K562 (cell line): ENCODE measurements at regions not wholly inside any gene's neighbourhood (a gene's known extent, or its start where the extent isn't known, plus 50 kb on each side); places are given as distances from the start of the nearest gene placed in this dataset.

Source experiments
- ATAC-seq: fragments of 200-7000 bp; cut with Tn5 transposase; 3 replicates; pipeline ENCODE4 v1.9.1; 2020; ENCODE audit warnings: moderate library complexity
- BruUV-seq: library from RNA; stranded (reverse); fragments of 400-500 nt; replicated peaks from 2 replicates; lab custom pipeline; 2021; lab: Mats Ljungman, UMichigan
- CTCF ChIA-PET: fragments of 300-600 bp; formaldehyde crosslinking; extraction: SDS; loops from one replicate; lab custom pipeline; 2021; ENCODE audit warnings: low intra/inter-chr PET ratio; lab: Yijun Ruan, JAX
- POLR2A ChIA-PET: fragments of 300-600, 350-650 bp; sonication (Branson Sonifier 250); formaldehyde crosslinking; extraction: SDS; loops from one replicate; lab custom pipeline; 2021; ENCODE audit warnings: antibody characterized with exemption, inconsistent platforms; lab: Yijun Ruan, JAX
- DNase-seq, 4 experiments: peaks; one replicate each; pipeline versions ENCODE4 v3.0.0 to v3.0.0-alpha.2; 2011 to 2018; ENCODE audit warnings: low spot score in 3 of 4, mixed read lengths in 3 of 4; ENCODE audit errors: extremely low read depth in 1 of 4
- FAIRE-seq: peaks from 2 replicates; lab custom pipeline; 2011; peaks lifted over from hg19 to GRCh38; lab: Jason Lieb, UNC
- H2AFZ ChIP-seq: 2 replicates; pipeline ENCODE4 v1.6.0; 2011; ENCODE audit warnings: low read depth, low read length, control low read depth, inconsistent platforms
- H3K27ac ChIP-seq: fragments of 200-600 bp; 3 replicates; pipeline ENCODE4 v1.8.0; 2011; ENCODE audit warnings: low read depth, mild to moderate bottlenecking, control low read depth, inconsistent platforms, low read length, moderate library complexity, mixed read lengths; ENCODE audit errors: extremely low read depth
- H3K27me3 ChIP-seq, 2 experiments: fragments of 300-600 bp in 1 of 2; 2 replicates in 1 of 2; 3 replicates in 1 of 2; pipeline versions ENCODE4 v1.6.0 to v1.8.0; 2011; ENCODE audit warnings: inconsistent platforms in 2 of 2, low read length in 2 of 2, mild to moderate bottlenecking in 1 of 2, mixed read lengths in 1 of 2, moderate library complexity in 1 of 2; ENCODE audit not compliant: control insufficient read depth in 2 of 2, insufficient read depth in 2 of 2
- H3K36me3 ChIP-seq: fragments of 300-600 bp; 3 replicates; pipeline ENCODE4 v1.8.0; 2011; ENCODE audit warnings: mild to moderate bottlenecking, low read length, inconsistent platforms; ENCODE audit not compliant: control insufficient read depth, insufficient read depth
- H3K4me1 ChIP-seq, 2 experiments: fragments of 200-600 bp in 1 of 2; replicated peaks in 1 of 2; 2 replicates in 1 of 2; 3 replicates in 1 of 2; pipeline versions ENCODE4 v1.5.1 to v1.8.0; 2011; ENCODE audit warnings: inconsistent platforms in 2 of 2, low read length in 2 of 2, mild to moderate bottlenecking in 1 of 2, mixed read lengths in 1 of 2, moderate library complexity in 1 of 2; ENCODE audit not compliant: control insufficient read depth in 2 of 2, insufficient read depth in 2 of 2
- H3K4me2 ChIP-seq: 2 replicates; pipeline ENCODE4 v1.6.1; 2011; ENCODE audit warnings: low read length, control low read depth, inconsistent platforms, mixed read lengths; ENCODE audit not compliant: insufficient read depth
- H3K4me3 ChIP-seq: fragments of 200-600 bp; sonication (generic), shearing (Covaris generic); 2 replicates; pipeline ENCODE4 v1.5.1; 2016; ENCODE audit warnings: control low read depth, inconsistent platforms
- H3K79me2 ChIP-seq: fragments of 200-600 bp; 3 replicates; pipeline ENCODE4 v1.8.0; 2011; ENCODE audit warnings: low read length, inconsistent platforms; ENCODE audit not compliant: control insufficient read depth, insufficient read depth
- H3K9ac ChIP-seq, 2 experiments: 2 replicates each; pipeline versions ENCODE4 v1.6.0 to v1.6.1; 2011; ENCODE audit warnings: low read depth in 2 of 2, low read length in 2 of 2, control low read depth in 1 of 2, inconsistent platforms in 1 of 2, mild to moderate bottlenecking in 1 of 2, mixed read lengths in 1 of 2; ENCODE audit not compliant: insufficient read depth in 1 of 2
- H3K9me1 ChIP-seq: one replicate; pipeline ENCODE4 v1.6.0; 2011; ENCODE audit warnings: inconsistent platforms, mild to moderate bottlenecking, low read length, moderate library complexity; ENCODE audit not compliant: control insufficient read depth, insufficient read depth
- H3K9me3 ChIP-seq: replicated peaks from 2 replicates; pipeline ENCODE4 v1.5.1; 2011; ENCODE audit warnings: low read depth, low read length, inconsistent platforms; ENCODE audit not compliant: control insufficient read depth, insufficient read depth
- H4K20me1 ChIP-seq: replicated peaks from 2 replicates; pipeline ENCODE4 v1.6.1; 2011; ENCODE audit warnings: low read length, inconsistent platforms, mixed read lengths; ENCODE audit not compliant: control insufficient read depth, insufficient read depth
- HDAC1 ChIP-seq, 2 experiments: fragments of 450-650 bp; IDR thresholded peaks; 2 replicates each; pipeline ENCODE4 v1.6.1; 2016 to 2017; ENCODE audit warnings: inconsistent platforms in 1 of 2, mild to moderate bottlenecking in 1 of 2, moderate library complexity in 1 of 2
- KDM4B ChIP-seq, 2 experiments: fragments of 450-650 bp in 1 of 2; sonication (generic) in 1 of 2; IDR thresholded peaks; 2 replicates each; pipeline ENCODE4 v1.6.1; 2016 to 2017; ENCODE audit warnings: borderline replicate concordance in 2 of 2, antibody characterized with exemption in 1 of 2, low read depth in 1 of 2, mild to moderate bottlenecking in 1 of 2
- KLF13 ChIP-seq: fragments of 450-650 bp; IDR thresholded peaks from 2 replicates; pipeline ENCODE4 v1.6.1; 2016; ENCODE audit warnings: missing genetic modification characterization, low read depth, mild to moderate bottlenecking, missing compliant biosample characterization, moderate library complexity, borderline replicate concordance
- PHF21A ChIP-seq: fragments of 450-650 bp; IDR thresholded peaks from 2 replicates; pipeline ENCODE4 v1.6.1; 2017; ENCODE audit warnings: low read depth, borderline replicate concordance
- POLR3G ChIP-seq: IDR thresholded peaks from 2 replicates; pipeline ENCODE4 v1.6.1; 2011; ENCODE audit not compliant: insufficient read length, insufficient replicate concordance; ENCODE audit errors: extremely low read depth
- SIN3B ChIP-seq: fragments of 450-650 bp; IDR thresholded peaks from 2 replicates; pipeline ENCODE4 v1.6.1; 2017; ENCODE audit warnings: low read depth, mild to moderate bottlenecking, moderate library complexity
- TOE1 ChIP-seq, 2 experiments: fragments of 450-650 bp in 1 of 2; sonication (generic) in 1 of 2; formaldehyde crosslinking in 1 of 2; IDR thresholded peaks; 2 replicates each; pipeline versions ENCODE4 v1.7.1 to v1.8.0; 2016 to 2022; ENCODE audit warnings: borderline replicate concordance in 2 of 2, mild to moderate bottlenecking in 2 of 2, antibody characterized with exemption in 1 of 2, inconsistent platforms in 1 of 2, low read depth in 1 of 2, missing genetic modification reagents in 1 of 2, moderate library complexity in 1 of 2
- ZNF395 ChIP-seq: fragments of 200-800 bp; sonication (Bioruptor generic); IDR thresholded peaks from 2 replicates; pipeline ENCODE4 v1.6.1; 2017; ENCODE audit warnings: missing genetic modification characterization, missing compliant biosample characterization
- in situ Hi-C: fragments of 300-500 bp; cut with MboI; formaldehyde crosslinking; loops from 4 replicates; pipeline ENCODE4 v1.15.0; 2018; ENCODE audit warnings: inconsistent platforms, mixed read lengths
- intact Hi-C: fragments of 100-400 bp; cut with micrococcal nuclease; formaldehyde crosslinking; loops from 2 replicates; pipeline ENCODE4 v1.14.2; 2022

- BruUV-seq, result no TSS peak
- in situ Hi-C loops (no loop called here), intact Hi-C loops (no loop called here)
- Histone ChIP-seq H4K20me1 (no peaks in the 10 kb centered on the region), H3K79me2 (no peaks in the 10 kb centered on the region), H3K4me3 (no peak overlapping the region), H3K9ac (no peak overlapping the region), H3K36me3 (no peaks in the 10 kb centered on the region), H3K27ac (no peak overlapping the region), H2AFZ (no peak overlapping the region), H3K27me3 (no peaks in the 10 kb centered on the region), H3K4me2 (no peak overlapping the region), H3K9me3 (no peaks in the 10 kb centered on the region), H3K4me1 (no peaks in the 10 kb centered on the region), H3K9me1 (no peaks in the 10 kb centered on the region)
- FAIRE-seq (no peak), DNase-seq (peak in 2 of 4 experiments; percentile 1), ATAC-seq (no peak)
- no peak for TF ChIP-seq KLF13 (tag)
- TF ChIP-seq PHF21A, result no peak
- no peak for TF ChIP-seq HDAC1 (IDR thresholded peaks at IDR 0.05)
- TF ChIP-seq POLR3G, result no peak
- no peak for TF ChIP-seq KDM4B (IDR thresholded peaks at IDR 0.05; ENCODE audit: borderline replicate concordance in 2 of 2, low read depth in 1 of 2)
- no peak for TF ChIP-seq TOE1 (IDR thresholded peaks at IDR 0.05; ENCODE audit: borderline replicate concordance)
- TF ChIP-seq TOE1 (CRISPR knock-in tag; IDR thresholded peaks at IDR 0.05; ENCODE audit: borderline replicate concordance, low read depth), result no peak
- TF ChIP-seq ZNF395 (CRISPR knock-in tag), result no peak
- TF ChIP-seq SIN3B, result no peak
- CTCF ChIA-PET, result no interaction called here
- POLR2A ChIA-PET, result no interaction called here
Measured at GRCh38 chr4:189291939-189292338, 648.7 kb upstream of the FRG1 start.
